Epithelial cell of esophagus (primary cell): ENCODE measurements at regions not wholly inside any gene's neighbourhood (a gene's known extent, or its start where the extent isn't known, plus 50 kb on each side); places are given as distances from the start of the nearest gene placed in this dataset.
"Not testable (repeated sequence)": the region's sequence is repeated elsewhere in the genome, so short reads cannot be mapped to it uniquely, and the experiment has no call there.

Source experiments
- DNase-seq: peaks from one replicate; pipeline ENCODE4 v3.0.0; 2010; ENCODE audit warnings: low read depth
- H3K4me3 ChIP-seq: 2 replicates; pipeline ENCODE4 v1.5.1; 2011; ENCODE audit warnings: mild to moderate bottlenecking, low read length, control low read depth
- CTCF ChIP-seq: IDR thresholded peaks from 2 replicates; pipeline ENCODE4 v1.5.1; 2011; ENCODE audit warnings: low read depth, mild to moderate bottlenecking, low read length, control low read depth, inconsistent platforms; ENCODE audit not compliant: insufficient read depth; ENCODE audit errors: missing control alignments

- no peak for DNase-seq
- no peak overlapping the region for H3K4me3 ChIP-seq
- no peak for TF ChIP-seq CTCF
These were observed 437.8 kb upstream of the ID4 start for GRCh38 chr6:19399406-19399805.

GRCh38 chr6:19404884-19405283 is 432.3 kb upstream of the ID4 start:
- H3K4me3 ChIP-seq, DNase-seq: not testable (repeated sequence)

GRCh38 chr6:19408331-19408730 is 428.8 kb upstream of the ID4 start:
- H3K4me3 ChIP-seq, result no peak overlapping the region
- TF ChIP-seq CTCF, result no peak
- no peak for DNase-seq

- DNase-seq, result peak; percentile 98
- no peak overlapping the region for H3K4me3 ChIP-seq
These were observed 426.7 kb upstream of the ID4 start for GRCh38 chr6:19410481-19410880.

GRCh38 chr6:19413323-19413722 is 423.8 kb upstream of the ID4 start:
- DNase-seq, result peak; percentile 81
- H3K4me3 ChIP-seq, result no peak overlapping the region
- TF ChIP-seq CTCF, result no peak

More at GRCh38 chr6:19410481-19410880, 426.7 kb upstream of the ID4 start:
- no peak for TF ChIP-seq CTCF

GRCh38 chr6:19415605-19416326 is 421.4 kb upstream of the ID4 start:
- TF ChIP-seq CTCF, result no peak
- DNase-seq, result peak; percentile 84
- H3K4me3 ChIP-seq, result no peak overlapping the region

GRCh38 chr6:19416811-19417210 is 420.4 kb upstream of the ID4 start:
- no peak for TF ChIP-seq CTCF
- no peak overlapping the region for H3K4me3 ChIP-seq
- DNase-seq, result no peak

GRCh38 chr6:19417713-19418112 is 419.5 kb upstream of the ID4 start:
- H3K4me3 ChIP-seq, result no peak overlapping the region
- no peak for TF ChIP-seq CTCF
- peak; percentile 91 for DNase-seq
